HEK293 (cell line): ENCODE measurements at regions not wholly inside any gene's neighbourhood (a gene's known extent, or its start where the extent isn't known, plus 50 kb on each side); places are given as distances from the start of the nearest gene placed in this dataset.

Experiments
- CTCF ChIA-PET: fragments of 350-600 bp; formaldehyde crosslinking; extraction: SDS; loops from one replicate; lab custom pipeline; 2021; ENCODE audit warnings: antibody characterized with exemption; lab: Yijun Ruan, JAX
- POLR2A ChIA-PET: fragments of 300-600 bp; formaldehyde crosslinking; extraction: SDS; loops from one replicate; lab custom pipeline; 2020; ENCODE audit warnings: antibody characterized with exemption, inconsistent platforms; lab: Yijun Ruan, JAX
- H3K27ac ChIP-seq: fragments of 200-500 bp; sonication (Bioruptor generic); 2 replicates; pipeline ENCODE4 v1.5.1; 2014; ENCODE audit warnings: low read depth, low read length, control low read depth, inconsistent platforms; ENCODE audit errors: extremely low read depth
- H3K36me3 ChIP-seq, 2 experiments: fragments of 200-500 bp in 1 of 2; sonication (Bioruptor generic) in 1 of 2; 1 replicate in 1 of 2; 2 replicates in 1 of 2; pipeline ENCODE4 v1.5.1; 2014 to 2017; ENCODE audit warnings: inconsistent platforms in 2 of 2, low read length in 2 of 2; ENCODE audit not compliant: control insufficient read depth in 2 of 2, insufficient read depth in 1 of 2
- H3K4me1 ChIP-seq: fragments of 200-500 bp; sonication (Bioruptor generic); 2 replicates; pipeline ENCODE4 v1.5.1; 2014; ENCODE audit warnings: mild to moderate bottlenecking, low read length, inconsistent platforms; ENCODE audit not compliant: control insufficient read depth, insufficient read depth
- H3K4me3 ChIP-seq: 2 replicates; pipeline ENCODE4 v1.5.1; 2011; ENCODE audit warnings: low read depth, mild to moderate bottlenecking, control low read depth, low read length, moderate library complexity
- H3K9me3 ChIP-seq: fragments of 200-500 bp; sonication (Bioruptor generic); 2 replicates; pipeline ENCODE4 v1.5.1; 2014; ENCODE audit warnings: low read depth, low read length, inconsistent platforms; ENCODE audit not compliant: control insufficient read depth, insufficient read depth
- KLF9 ChIP-seq: fragments of 450-650 bp; formaldehyde crosslinking; IDR thresholded peaks from 2 replicates; pipeline ENCODE4 v1.5.1; 2016; ENCODE audit warnings: missing biosample characterization, missing genetic modification characterization, low read depth
- SCRT1 ChIP-seq: fragments of 450-650 bp; formaldehyde crosslinking; IDR thresholded peaks from 2 replicates; pipeline ENCODE4 v1.5.1; 2016; ENCODE audit warnings: missing biosample characterization, missing genetic modification characterization, borderline replicate concordance
- SCRT2 ChIP-seq: fragments of 450-650 bp; formaldehyde crosslinking; IDR thresholded peaks from 2 replicates; pipeline ENCODE4 v1.5.1; 2016; ENCODE audit warnings: missing biosample characterization, missing genetic modification characterization
- SP2 ChIP-seq: fragments of 450-650 bp; formaldehyde crosslinking; IDR thresholded peaks from 2 replicates; pipeline ENCODE4 v1.5.1; 2016; ENCODE audit warnings: missing biosample characterization, missing genetic modification characterization
- WT1 ChIP-seq: fragments of 450-650 bp; formaldehyde crosslinking; IDR thresholded peaks from 2 replicates; pipeline ENCODE4 v1.5.1; 2016; ENCODE audit warnings: missing biosample characterization, missing genetic modification characterization
- ZBTB17 ChIP-seq: fragments of 450-650 bp; formaldehyde crosslinking; IDR thresholded peaks from 2 replicates; pipeline ENCODE4 v1.5.1; 2016; ENCODE audit warnings: missing biosample characterization, missing genetic modification characterization
- ZBTB21 ChIP-seq: fragments of 450-650 bp; formaldehyde crosslinking; IDR thresholded peaks from 2 replicates; pipeline ENCODE4 v1.5.1; 2017; ENCODE audit warnings: missing biosample characterization, missing genetic modification characterization
- ZBTB7A ChIP-seq: fragments of 450-650 bp; formaldehyde crosslinking; IDR thresholded peaks from 2 replicates; pipeline ENCODE4 v1.5.1; 2016; ENCODE audit warnings: low read depth, missing biosample characterization, missing genetic modification characterization
- ZBTB8A ChIP-seq: fragments of 450-650 bp; formaldehyde crosslinking; IDR thresholded peaks from 2 replicates; pipeline ENCODE4 v1.5.1; 2016; ENCODE audit warnings: missing biosample characterization, missing genetic modification characterization
- ZNF10 ChIP-seq: fragments of 450-650 bp; formaldehyde crosslinking; IDR thresholded peaks from 2 replicates; pipeline ENCODE4 v1.5.1; 2017; ENCODE audit warnings: missing biosample characterization, missing genetic modification characterization
- ZNF146 ChIP-seq: fragments of 450-650 bp; formaldehyde crosslinking; IDR thresholded peaks from 2 replicates; pipeline ENCODE4 v1.5.1; 2016; ENCODE audit warnings: missing biosample characterization, missing genetic modification characterization
- ZNF221 ChIP-seq: fragments of 450-650 bp; formaldehyde crosslinking; IDR thresholded peaks from 2 replicates; pipeline ENCODE4 v1.5.1; 2017; ENCODE audit warnings: missing biosample characterization, missing genetic modification characterization, borderline replicate concordance
- ZNF24 ChIP-seq: fragments of 450-650 bp; formaldehyde crosslinking; IDR thresholded peaks from 2 replicates; pipeline ENCODE4 v1.5.1; 2016; ENCODE audit warnings: missing biosample characterization, missing genetic modification characterization
- ZNF302 ChIP-seq: fragments of 450-650 bp; formaldehyde crosslinking; IDR thresholded peaks from 2 replicates; pipeline ENCODE4 v1.5.1; 2016; ENCODE audit warnings: missing biosample characterization, missing genetic modification characterization, low read depth
- ZNF335 ChIP-seq: fragments of 450-650 bp; formaldehyde crosslinking; conservative IDR thresholded peaks from 2 replicates; pipeline ENCODE4 v1.5.1; 2016; ENCODE audit warnings: missing biosample characterization, missing genetic modification characterization
- ZNF341 ChIP-seq: fragments of 450-650 bp; formaldehyde crosslinking; IDR thresholded peaks from 2 replicates; pipeline ENCODE4; 2016; ENCODE audit warnings: low read depth, missing biosample characterization, missing genetic modification characterization
- ZNF394 ChIP-seq: fragments of 450-650 bp; formaldehyde crosslinking; IDR thresholded peaks from 2 replicates; pipeline ENCODE4 v1.5.1; 2016; ENCODE audit warnings: missing biosample characterization, missing genetic modification characterization, mild to moderate bottlenecking, moderate library complexity, borderline replicate concordance
- ZNF510 ChIP-seq: fragments of 450-650 bp; formaldehyde crosslinking; IDR thresholded peaks from 2 replicates; pipeline ENCODE4 v1.5.1; 2018; ENCODE audit warnings: mild to moderate bottlenecking, missing genetic modification characterization, missing biosample characterization; ENCODE audit not compliant: insufficient replicate concordance
- ZNF610 ChIP-seq: fragments of 450-650 bp; formaldehyde crosslinking; IDR thresholded peaks from 2 replicates; pipeline ENCODE4 v1.5.1; 2016; ENCODE audit warnings: missing biosample characterization, missing genetic modification characterization, borderline replicate concordance
- ZNF626 ChIP-seq: fragments of 450-650 bp; sonication (Bioruptor Pico); formaldehyde crosslinking; IDR thresholded peaks from 2 replicates; pipeline ENCODE4 v1.5.1; 2018; ENCODE audit warnings: missing biosample characterization, missing genetic modification characterization, inconsistent platforms
- ZNF776 ChIP-seq: fragments of 450-650 bp; formaldehyde crosslinking; IDR thresholded peaks from 2 replicates; pipeline ENCODE4 v1.5.0; 2017; ENCODE audit warnings: missing biosample characterization, missing genetic modification characterization, borderline replicate concordance
- ZNF837 ChIP-seq: fragments of 450-650 bp; formaldehyde crosslinking; IDR thresholded peaks from 2 replicates; pipeline ENCODE4 v1.5.1; 2016; ENCODE audit warnings: missing biosample characterization, missing genetic modification characterization
- ZSCAN18 ChIP-seq: fragments of 450-650 bp; formaldehyde crosslinking; IDR thresholded peaks from 2 replicates; pipeline ENCODE4 v1.5.1; 2016; ENCODE audit warnings: missing biosample characterization, missing genetic modification characterization
- TF ChIP-seq, protein P1 (sequence below): fragments of 450-650 bp; formaldehyde crosslinking; IDR thresholded peaks from 2 replicates; pipeline ENCODE4 v1.5.1; 2017; ENCODE audit warnings: missing biosample characterization, missing genetic modification characterization

DNA sequence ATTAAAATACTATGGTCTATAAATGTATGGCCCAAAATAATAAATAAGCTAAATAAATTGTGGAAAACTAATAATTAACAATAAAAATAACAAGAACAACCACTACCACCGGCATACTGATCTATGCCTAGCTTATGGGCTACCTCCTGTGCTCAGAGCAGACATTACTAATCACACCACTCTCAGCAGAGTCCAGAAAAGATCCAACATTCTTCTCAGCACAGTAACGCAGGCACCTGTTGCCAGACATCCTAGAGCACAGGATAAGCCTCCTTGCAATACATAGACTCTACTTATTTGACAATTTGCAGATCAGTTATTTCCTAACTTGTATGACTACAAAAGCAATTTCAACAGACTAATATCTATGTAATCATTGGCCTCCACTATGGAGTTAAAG is 137.1 kb upstream of the NEBL start:
- H3K4me3 ChIP-seq = no peak overlapping the region
- no peaks in the 10 kb centered on the region for H3K36me3 ChIP-seq
- TF ChIP-seq WT1 (no peak), KLF9 (no peak), SCRT1 (tag by site-specific recombination) (peak; percentile 36; the same call in 1 of the 2 replicates), ZNF510 (no peak), SCRT2 (peak; percentile 81), ZNF335 (tag by site-specific recombination) (no peak), ZNF837 (tag by site-specific recombination) (no peak), ZNF776 (tag by site-specific recombination) (no peak), ZNF394 (tag by site-specific recombination) (no peak), ZBTB17 (tag by site-specific recombination) (peak; percentile 69)
- no peaks in the 10 kb centered on the region for H3K4me1 ChIP-seq
- CTCF ChIA-PET = no interaction called here
- POLR2A ChIA-PET = no interaction called here
- no peaks in the 10 kb centered on the region for H3K9me3 ChIP-seq
- H3K27ac ChIP-seq = no peak overlapping the region

DNA sequence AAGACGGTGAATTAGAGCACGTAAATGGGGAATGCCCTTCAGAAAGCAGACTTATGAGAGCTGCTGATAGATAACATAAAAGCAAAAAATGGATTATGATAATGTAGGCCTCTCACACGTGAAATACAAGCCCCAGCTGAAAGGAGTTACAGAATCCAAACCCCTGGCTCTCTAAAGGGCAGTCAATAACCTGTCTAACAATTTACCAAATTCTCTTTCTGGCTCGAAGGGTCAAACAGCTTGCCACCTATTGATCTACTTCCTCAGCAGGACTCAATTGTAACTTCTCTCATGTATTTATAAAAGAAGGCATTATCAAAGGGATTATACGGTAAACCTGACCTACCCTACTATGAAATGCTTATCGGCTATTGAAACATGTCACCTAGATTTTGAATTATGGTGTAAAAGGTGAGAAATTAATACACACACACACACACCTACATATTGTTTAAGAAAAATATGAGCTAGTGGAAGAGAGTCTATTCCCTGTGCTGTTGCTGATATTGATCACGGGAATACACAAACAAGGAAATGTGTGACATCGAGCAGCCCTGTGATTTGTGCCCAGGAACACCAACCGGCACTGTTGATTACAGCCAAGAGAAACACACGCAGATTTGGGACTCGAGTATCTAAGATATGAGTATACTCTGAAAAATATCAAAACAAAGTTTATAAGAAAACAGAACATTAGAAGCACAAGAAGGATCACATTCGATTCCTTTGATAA is 135.6 kb upstream of the NEBL start:
- Histone ChIP-seq H3K27ac (no peak overlapping the region), H3K9me3 (no peaks in the 10 kb centered on the region), H3K4me1 (no peaks in the 10 kb centered on the region), H3K36me3 (no peaks in the 10 kb centered on the region), H3K4me3 (no peak overlapping the region)
- CTCF ChIA-PET = no interaction called here
- TF ChIP-seq ZNF24 (tag by site-specific recombination) (no peak), SP2 (tag by site-specific recombination) (no peak), ZNF302 (tag by site-specific recombination) (no peak), ZNF626 (no peak), ZNF221 (no peak), ZNF341 (tag by site-specific recombination) (no peak), ZBTB7A (tag by site-specific recombination) (no peak), ZBTB8A (no peak), ZSCAN18 (tag by site-specific recombination) (no peak), ZNF10 (no peak), ZNF610 (tag by site-specific recombination) (no peak), ZBTB21 (tag by site-specific recombination) (no peak), ZNF146 (tag by site-specific recombination) (no peak)
- TF ChIP-seq, protein P1, sequence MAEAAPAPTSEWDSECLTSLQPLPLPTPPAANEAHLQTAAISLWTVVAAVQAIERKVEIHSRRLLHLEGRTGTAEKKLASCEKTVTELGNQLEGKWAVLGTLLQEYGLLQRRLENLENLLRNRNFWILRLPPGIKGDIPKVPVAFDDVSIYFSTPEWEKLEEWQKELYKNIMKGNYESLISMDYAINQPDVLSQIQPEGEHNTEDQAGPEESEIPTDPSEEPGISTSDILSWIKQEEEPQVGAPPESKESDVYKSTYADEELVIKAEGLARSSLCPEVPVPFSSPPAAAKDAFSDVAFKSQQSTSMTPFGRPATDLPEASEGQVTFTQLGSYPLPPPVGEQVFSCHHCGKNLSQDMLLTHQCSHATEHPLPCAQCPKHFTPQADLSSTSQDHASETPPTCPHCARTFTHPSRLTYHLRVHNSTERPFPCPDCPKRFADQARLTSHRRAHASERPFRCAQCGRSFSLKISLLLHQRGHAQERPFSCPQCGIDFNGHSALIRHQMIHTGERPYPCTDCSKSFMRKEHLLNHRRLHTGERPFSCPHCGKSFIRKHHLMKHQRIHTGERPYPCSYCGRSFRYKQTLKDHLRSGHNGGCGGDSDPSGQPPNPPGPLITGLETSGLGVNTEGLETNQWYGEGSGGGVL = no peak
- POLR2A ChIA-PET = no interaction called here
